ENCODE measurements at regions not wholly inside any gene's neighbourhood (a gene's known extent, or its start where the extent isn't known, plus 50 kb on each side); places are given as distances from the start of the nearest gene placed in this dataset.
"Not testable (repeated sequence)": the region's sequence is repeated elsewhere in the genome, so short reads cannot be mapped to it uniquely, and the experiment has no call there.

- DNase-seq: no peak
These were observed 384.0 kb upstream of the FOXG1 start for GRCh38 chr14:28382444-28383190.

- no peak for DNase-seq
These were observed 368.1 kb upstream of the FOXG1 start for GRCh38 chr14:28398506-28398905.

GRCh38 chr14:28401705-28402104 is 364.9 kb upstream of the FOXG1 start:
- not testable (repeated sequence) for DNase-seq

GRCh38 chr14:28406196-28406595 is 360.4 kb upstream of the FOXG1 start:
- DNase-seq: no peak

GRCh38 chr14:28407031-28407825 is 359.4 kb upstream of the FOXG1 start:
- DNase-seq: no peak

GRCh38 chr14:28407996-28408395 is 358.6 kb upstream of the FOXG1 start:
- DNase-seq: no peak

- no peak for DNase-seq
These were observed 354.5 kb upstream of the FOXG1 start for GRCh38 chr14:28412077-28412476.

- no peak for DNase-seq
These were observed 339.6 kb upstream of the FOXG1 start for GRCh38 chr14:28426960-28427359.

- no peak for DNase-seq
These were observed 329.8 kb upstream of the FOXG1 start for GRCh38 chr14:28436821-28437220.

GRCh38 chr14:28461389-28461788 is 305.2 kb upstream of the FOXG1 start:
- DNase-seq: no peak

- peak in 1 of 2 experiments; percentile 19 for DNase-seq
These were observed 299.0 kb upstream of the FOXG1 start for GRCh38 chr14:28467611-28468010.

- DNase-seq: peak; percentile 27 to 77
These were observed 298.1 kb upstream of the FOXG1 start for GRCh38 chr14:28468191-28469151.

- DNase-seq: no peak
These were observed 284.1 kb upstream of the FOXG1 start for GRCh38 chr14:28482251-28483040.

- DNase-seq: no peak
These were observed 283.1 kb upstream of the FOXG1 start for GRCh38 chr14:28483506-28483905.

GRCh38 chr14:28488684-28489083 is 277.9 kb upstream of the FOXG1 start:
- DNase-seq: no peak

GRCh38 chr14:28493516-28493915 is 273.1 kb upstream of the FOXG1 start:
- DNase-seq: no peak

GRCh38 chr14:28494196-28494595 is 272.4 kb upstream of the FOXG1 start:
- no peak for DNase-seq

GRCh38 chr14:28496364-28496763 is 270.2 kb upstream of the FOXG1 start:
- no peak for DNase-seq

- no peak for DNase-seq
These were observed 264.1 kb upstream of the FOXG1 start for GRCh38 chr14:28502517-28502916.

GRCh38 chr14:28515571-28515970 is 251.0 kb upstream of the FOXG1 start:
- DNase-seq: no peak

- DNase-seq: no peak
These were observed 229.7 kb upstream of the FOXG1 start for GRCh38 chr14:28536889-28537288.

- no peak for DNase-seq
These were observed 224.5 kb upstream of the FOXG1 start for GRCh38 chr14:28542040-28542439.

All from SHP77 (cell line).